ENCODE measurements at regions not wholly inside any gene's neighbourhood (a gene's known extent, or its start where the extent isn't known, plus 50 kb on each side); places are given as distances from the start of the nearest gene placed in this dataset.
"Not testable (repeated sequence)": the region's sequence is repeated elsewhere in the genome, so short reads cannot be mapped to it uniquely, and the experiment has no call there.

- H3K4me3 Mint-ChIP-seq, result no peak overlapping the region
- no peak overlapping the region for H3K27ac Mint-ChIP-seq
- TF ChIP-seq, protein P1, sequence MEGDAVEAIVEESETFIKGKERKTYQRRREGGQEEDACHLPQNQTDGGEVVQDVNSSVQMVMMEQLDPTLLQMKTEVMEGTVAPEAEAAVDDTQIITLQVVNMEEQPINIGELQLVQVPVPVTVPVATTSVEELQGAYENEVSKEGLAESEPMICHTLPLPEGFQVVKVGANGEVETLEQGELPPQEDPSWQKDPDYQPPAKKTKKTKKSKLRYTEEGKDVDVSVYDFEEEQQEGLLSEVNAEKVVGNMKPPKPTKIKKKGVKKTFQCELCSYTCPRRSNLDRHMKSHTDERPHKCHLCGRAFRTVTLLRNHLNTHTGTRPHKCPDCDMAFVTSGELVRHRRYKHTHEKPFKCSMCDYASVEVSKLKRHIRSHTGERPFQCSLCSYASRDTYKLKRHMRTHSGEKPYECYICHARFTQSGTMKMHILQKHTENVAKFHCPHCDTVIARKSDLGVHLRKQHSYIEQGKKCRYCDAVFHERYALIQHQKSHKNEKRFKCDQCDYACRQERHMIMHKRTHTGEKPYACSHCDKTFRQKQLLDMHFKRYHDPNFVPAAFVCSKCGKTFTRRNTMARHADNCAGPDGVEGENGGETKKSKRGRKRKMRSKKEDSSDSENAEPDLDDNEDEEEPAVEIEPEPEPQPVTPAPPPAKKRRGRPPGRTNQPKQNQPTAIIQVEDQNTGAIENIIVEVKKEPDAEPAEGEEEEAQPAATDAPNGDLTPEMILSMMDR (conservative IDR thresholded peaks at IDR 0.05), result no peak
- H3K9me3 Mint-ChIP-seq, result peaks cover 15% of the 10 kb centered on the region
- no peak for DNase-seq (ENCODE audit: extremely low spot score, unreplicated experiment)
- H3K36me3 Mint-ChIP-seq, result no peaks in the 10 kb centered on the region
- no peaks in the 10 kb centered on the region for H3K4me1 Mint-ChIP-seq (ENCODE audit: unreplicated experiment)
- H3K27me3 Mint-ChIP-seq, result peaks cover 10% of the 10 kb centered on the region
Measured at GRCh38 chr1:43108080-43108479, 64.0 kb downstream of the EBNA1BP2 start.

GRCh38 chr1:43107664-43108063, 64.4 kb downstream of the EBNA1BP2 start:
- Mint-ChIP-seq H3K9me3 (peaks cover 15% of the 10 kb centered on the region), H3K27me3 (peaks cover 10% of the 10 kb centered on the region)

GRCh38 chr1:43104027-43104763, 67.9 kb downstream of the EBNA1BP2 start:
- Mint-ChIP-seq H3K4me1 (ENCODE audit: unreplicated experiment) (no peaks in the 10 kb centered on the region), H3K27me3 (no peaks in the 10 kb centered on the region), H3K4me3 (no peak overlapping the region), H3K36me3 (no peaks in the 10 kb centered on the region), H3K27ac (no peak overlapping the region), H3K9me3 (peaks cover 1% of the 10 kb centered on the region)
- no peak for DNase-seq (ENCODE audit: extremely low spot score, unreplicated experiment)
- TF ChIP-seq, protein P1 (conservative IDR thresholded peaks at IDR 0.05), result no peak

More at GRCh38 chr1:43107664-43108063, 64.4 kb downstream of the EBNA1BP2 start:
- Mint-ChIP-seq H3K4me3 (no peak overlapping the region), H3K27ac (no peak overlapping the region), H3K36me3 (no peaks in the 10 kb centered on the region), H3K4me1 (ENCODE audit: unreplicated experiment) (no peaks in the 10 kb centered on the region)
- TF ChIP-seq, protein P1 (conservative IDR thresholded peaks at IDR 0.05), result no peak
- no peak for DNase-seq (ENCODE audit: extremely low spot score, unreplicated experiment)

DNA sequence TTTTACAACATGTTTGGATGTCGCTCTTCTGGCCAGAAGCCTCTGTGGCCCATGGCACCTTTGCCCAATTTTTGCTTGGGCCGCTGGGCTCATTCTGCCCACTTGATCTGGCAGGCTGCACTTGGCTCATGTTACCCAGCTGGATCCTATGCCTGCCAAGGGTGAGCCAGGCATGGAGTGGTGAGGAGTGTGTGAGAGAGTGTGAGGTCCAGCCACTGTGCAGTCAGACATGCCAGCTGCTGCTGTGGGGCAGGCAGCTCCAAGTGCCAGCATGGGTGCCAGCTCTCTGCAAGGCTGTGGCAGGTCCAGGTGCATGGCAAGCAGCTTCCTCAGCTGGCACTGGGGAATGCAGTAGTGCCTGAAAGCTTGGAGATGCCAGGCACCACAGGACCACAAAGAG, 71.0 kb downstream of the EBNA1BP2 start:
- H3K4me1 Mint-ChIP-seq (ENCODE audit: unreplicated experiment), result no peaks in the 10 kb centered on the region

DNA sequence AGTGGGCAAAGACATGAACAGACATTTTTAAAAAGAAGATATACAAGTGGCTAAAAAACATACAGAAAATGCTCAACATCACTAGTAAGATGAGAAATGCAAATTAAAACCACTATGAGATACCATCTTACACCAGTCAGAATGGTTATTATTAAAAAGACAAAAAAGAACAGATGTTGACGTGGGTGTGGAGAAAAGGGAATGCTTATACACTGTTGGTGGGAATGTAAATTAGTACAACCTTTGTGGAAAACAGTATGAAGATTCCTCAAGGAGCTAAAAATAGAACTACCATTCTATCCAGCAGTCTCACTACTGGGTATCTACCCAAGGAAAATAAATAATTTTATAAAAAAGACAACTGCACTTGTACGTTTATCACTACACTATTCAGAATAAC, 73.9 kb downstream of the EBNA1BP2 start:
- DNase-seq (ENCODE audit: extremely low spot score, unreplicated experiment), result no peak
- H3K4me1 Mint-ChIP-seq (ENCODE audit: unreplicated experiment), result no peaks in the 10 kb centered on the region
- TF ChIP-seq, protein P1 (conservative IDR thresholded peaks at IDR 0.05), result no peak
- H3K9me3 Mint-ChIP-seq, result no peaks in the 10 kb centered on the region
- no peak overlapping the region for H3K4me3 Mint-ChIP-seq
- H3K27me3 Mint-ChIP-seq, result peaks cover 7% of the 10 kb centered on the region
- H3K36me3 Mint-ChIP-seq, result no peaks in the 10 kb centered on the region
- H3K27ac Mint-ChIP-seq, result no peak overlapping the region

More for the DNA sequence above, 71.0 kb downstream of the EBNA1BP2 start:
- no peak overlapping the region for H3K4me3 Mint-ChIP-seq
- no peaks in the 10 kb centered on the region for H3K36me3 Mint-ChIP-seq
- H3K27ac Mint-ChIP-seq, result no peak overlapping the region
- H3K27me3 Mint-ChIP-seq, result peaks cover 4% of the 10 kb centered on the region
- TF ChIP-seq, protein P1 (conservative IDR thresholded peaks at IDR 0.05), result no peak
- no peaks in the 10 kb centered on the region for H3K9me3 Mint-ChIP-seq
- DNase-seq (ENCODE audit: extremely low spot score, unreplicated experiment), result no peak

DNA sequence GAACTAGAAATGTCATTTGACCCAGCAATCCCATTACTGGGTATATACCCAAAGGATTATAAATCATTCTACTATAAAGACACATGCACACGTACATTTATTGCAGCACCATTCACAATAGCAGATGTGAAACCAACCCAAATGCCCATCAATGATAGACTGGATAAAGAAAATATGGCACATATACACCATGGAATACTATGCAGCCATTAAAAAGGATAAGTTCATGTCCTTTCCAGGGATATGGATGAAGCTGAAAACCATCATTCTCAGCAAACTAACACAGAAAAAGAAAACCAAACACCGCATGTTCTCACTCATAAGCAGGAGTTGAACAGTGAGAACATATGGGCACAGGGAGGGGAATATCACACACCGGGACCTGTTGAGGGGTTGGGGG, 75.6 kb downstream of the EBNA1BP2 start:
- H3K27me3 Mint-ChIP-seq; H3K4me3 Mint-ChIP-seq; H3K36me3 Mint-ChIP-seq; H3K27ac Mint-ChIP-seq; H3K4me1 Mint-ChIP-seq (ENCODE audit: unreplicated experiment); DNase-seq (ENCODE audit: extremely low spot score, unreplicated experiment); H3K9me3 Mint-ChIP-seq: not testable (repeated sequence)

DNA sequence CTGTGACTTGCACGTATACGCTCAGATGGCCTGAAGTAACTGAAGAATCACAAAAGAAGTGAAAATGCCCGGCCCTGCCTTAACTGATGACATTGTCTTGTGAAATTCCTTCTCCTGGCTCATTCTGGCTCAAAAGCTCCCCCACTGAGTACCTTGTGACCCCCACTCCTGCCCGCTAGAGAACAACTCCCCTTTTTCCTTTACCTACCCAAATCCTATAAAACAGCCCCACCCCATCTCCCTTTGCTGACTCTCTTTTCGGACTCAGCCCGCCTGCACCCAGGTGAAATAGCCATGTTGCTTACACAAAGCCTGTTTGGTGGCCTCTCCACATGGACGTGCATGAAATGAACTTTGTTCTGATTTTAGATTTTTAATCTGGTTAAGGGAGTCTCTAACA, 81.3 kb downstream of the EBNA1BP2 start:
- not testable (repeated sequence) for H3K27ac Mint-ChIP-seq; H3K4me3 Mint-ChIP-seq; DNase-seq (ENCODE audit: extremely low spot score, unreplicated experiment); H3K4me1 Mint-ChIP-seq (ENCODE audit: unreplicated experiment); H3K36me3 Mint-ChIP-seq; H3K9me3 Mint-ChIP-seq
- peaks cover 19% of the 10 kb centered on the region for H3K27me3 Mint-ChIP-seq

DNA sequence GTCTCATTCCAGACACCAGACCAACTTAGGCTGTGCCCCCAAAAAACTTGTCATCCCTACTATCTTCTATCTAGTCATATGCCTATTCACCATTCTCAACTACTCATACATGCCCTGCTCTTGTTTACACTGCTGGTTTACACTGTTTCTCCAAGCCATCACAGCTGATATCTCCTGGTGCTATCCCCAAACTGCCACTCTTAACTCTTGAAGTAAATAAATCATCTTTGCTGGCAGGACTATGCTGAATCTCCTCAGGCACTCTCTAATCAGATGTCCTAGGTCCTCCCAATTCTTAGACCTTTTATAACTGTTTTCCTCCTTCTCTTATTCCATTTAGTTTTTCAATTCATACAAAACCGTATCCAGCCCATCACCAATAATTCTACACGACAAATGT, 81.9 kb downstream of the EBNA1BP2 start:
- not testable (repeated sequence) for H3K27ac Mint-ChIP-seq; H3K4me3 Mint-ChIP-seq; DNase-seq (ENCODE audit: extremely low spot score, unreplicated experiment); H3K4me1 Mint-ChIP-seq (ENCODE audit: unreplicated experiment); H3K36me3 Mint-ChIP-seq; H3K9me3 Mint-ChIP-seq
- peaks cover 22% of the 10 kb centered on the region for H3K27me3 Mint-ChIP-seq

All from type B pancreatic cell (in vitro differentiated cells).